Endothelial cell of umbilical vein (primary cell): ENCODE measurements at regions not wholly inside any gene's neighbourhood (a gene's known extent, or its start where the extent isn't known, plus 50 kb on each side); places are given as distances from the start of the nearest gene placed in this dataset.

Source experiments
- CTCF ChIP-seq, 2 donors: IDR thresholded peaks; 1 replicate in 1 of 2; 2 replicates in 1 of 2; pipeline ENCODE4 v1.5.1; 2011; ENCODE audit warnings: low read length in 2 of 2, mild to moderate bottlenecking in 2 of 2, moderate library complexity in 2 of 2, control low read depth in 1 of 2, inconsistent platforms in 1 of 2, low read depth in 1 of 2; ENCODE audit not compliant: insufficient read depth in 1 of 2; ENCODE audit errors: extremely low read depth in 1 of 2
- EZH2 ChIP-seq: IDR thresholded peaks from 2 replicates; pipeline ENCODE4 v1.6.1; 2012; ENCODE audit warnings: borderline replicate concordance, low read depth, mild to moderate bottlenecking, moderate library complexity, low read length, inconsistent platforms; ENCODE audit not compliant: severe bottlenecking
- FOS ChIP-seq: IDR thresholded peaks from 2 replicates; pipeline ENCODE4 v1.6.1; 2011; ENCODE audit warnings: mild to moderate bottlenecking, low read length, moderate library complexity, borderline replicate concordance; ENCODE audit not compliant: insufficient read depth
- GATA2 ChIP-seq: IDR thresholded peaks from 2 replicates; pipeline ENCODE4 v1.7.0; 2011; ENCODE audit warnings: low read depth, mild to moderate bottlenecking, moderate library complexity, mixed read lengths, low read length; ENCODE audit not compliant: insufficient read length, insufficient read depth
- JUN ChIP-seq: IDR thresholded peaks from 2 replicates; pipeline ENCODE4 v1.6.1; 2011; ENCODE audit warnings: borderline replicate concordance, low read depth; ENCODE audit not compliant: insufficient read length, insufficient read depth
- MAX ChIP-seq: IDR thresholded peaks from 2 replicates; pipeline ENCODE4 v1.6.1; 2011; ENCODE audit not compliant: insufficient read depth, insufficient read length
- MYC ChIP-seq: IDR thresholded peaks from one replicate; pipeline ENCODE4 v1.6.1; 2011; ENCODE audit warnings: mild to moderate bottlenecking, low read depth, low read length
- POLR2AphosphoS5 ChIP-seq: IDR thresholded peaks from 2 replicates; pipeline ENCODE4 v1.6.1; 2012; ENCODE audit warnings: low read depth, mild to moderate bottlenecking, control low read depth, low read length, moderate library complexity; ENCODE audit not compliant: insufficient read depth

GRCh38 chr4:159829184-159829583, 726.3 kb downstream of the RAPGEF2 start:
- TF ChIP-seq CTCF (IDR thresholded peaks at IDR 0.05; ENCODE audit: extremely low read depth in 1 of 2, insufficient read depth in 1 of 2, low read depth in 1 of 2, low read length in 2 of 2) = no peak
- TF ChIP-seq EZH2 = no peak
- no peak for TF ChIP-seq FOS
- no peak for TF ChIP-seq MAX
- TF ChIP-seq MYC = no peak
- TF ChIP-seq JUN = no peak
- no peak for TF ChIP-seq GATA2
- TF ChIP-seq POLR2AphosphoS5 = no peak
